A204.1 (cell line): ENCODE measurements at regions not wholly inside any gene's neighbourhood (a gene's known extent, or its start where the extent isn't known, plus 50 kb on each side); places are given as distances from the start of the nearest gene placed in this dataset.

Experiments used
- FAIRE-seq: peaks from 2 replicates; lab custom pipeline; 2012; peaks lifted over from hg19 to GRCh38; lab: Jason Lieb, UNC

GRCh38 chr4:45778514-45778913 is 345.3 kb downstream of the GABRG1 start:
- no peak for FAIRE-seq

GRCh38 chr4:45776146-45776545 is 347.7 kb downstream of the GABRG1 start:
- no peak for FAIRE-seq

- FAIRE-seq, result no peak
These were observed 352.9 kb downstream of the GABRG1 start for GRCh38 chr4:45770958-45771357.

GRCh38 chr4:45765521-45765920 is 358.3 kb downstream of the GABRG1 start:
- FAIRE-seq, result no peak

GRCh38 chr4:45751877-45752530 is 371.9 kb downstream of the GABRG1 start:
- no peak for FAIRE-seq

- no peak for FAIRE-seq
These were observed 373.1 kb downstream of the GABRG1 start for GRCh38 chr4:45750721-45751120.

GRCh38 chr4:45745741-45746140 is 378.1 kb downstream of the GABRG1 start:
- FAIRE-seq, result no peak

GRCh38 chr4:45741897-45742296 is 382.0 kb downstream of the GABRG1 start:
- no peak for FAIRE-seq

GRCh38 chr4:45732161-45732560 is 391.7 kb downstream of the GABRG1 start:
- FAIRE-seq, result no peak

GRCh38 chr4:45716093-45716492 is 407.8 kb downstream of the GABRG1 start:
- no peak for FAIRE-seq

GRCh38 chr4:45713996-45714395 is 409.9 kb downstream of the GABRG1 start:
- FAIRE-seq, result no peak

GRCh38 chr4:45701621-45702020 is 422.2 kb downstream of the GABRG1 start:
- no peak for FAIRE-seq

- FAIRE-seq, result no peak
These were observed 430.1 kb downstream of the GABRG1 start for GRCh38 chr4:45693746-45694145.

GRCh38 chr4:45692131-45692735 is 431.6 kb downstream of the GABRG1 start:
- no peak for FAIRE-seq

GRCh38 chr4:45688341-45688740 is 435.5 kb downstream of the GABRG1 start:
- no peak for FAIRE-seq

GRCh38 chr4:45679411-45679810 is 444.4 kb downstream of the GABRG1 start:
- no peak for FAIRE-seq

- FAIRE-seq, result no peak
These were observed 455.7 kb downstream of the GABRG1 start for GRCh38 chr4:45668128-45668527.

GRCh38 chr4:45663628-45664081 is 460.2 kb downstream of the GABRG1 start:
- no peak for FAIRE-seq

- FAIRE-seq, result no peak
These were observed 460.9 kb downstream of the GABRG1 start for GRCh38 chr4:45663003-45663402.

- FAIRE-seq, result no peak
These were observed 462.0 kb downstream of the GABRG1 start for GRCh38 chr4:45661893-45662292.

GRCh38 chr4:45650545-45650944 is 473.3 kb downstream of the GABRG1 start:
- no peak for FAIRE-seq

GRCh38 chr4:45648846-45649245 is 475.0 kb downstream of the GABRG1 start:
- no peak for FAIRE-seq

GRCh38 chr4:45647823-45648222 is 476.0 kb downstream of the GABRG1 start:
- no peak for FAIRE-seq

GRCh38 chr4:45646885-45647590 is 476.8 kb downstream of the GABRG1 start:
- no peak for FAIRE-seq
